GM12865 (cell line): ENCODE measurements at regions not wholly inside any gene's neighbourhood (a gene's known extent, or its start where the extent isn't known, plus 50 kb on each side); places are given as distances from the start of the nearest gene placed in this dataset.
A peak's percentile ranks its signal among the peaks of the same experiment; 100 is the strongest.

ENCODE experiments used
- DNase-seq: peaks from one replicate; pipeline ENCODE4 v3.0.0; 2010; ENCODE audit warnings: low read depth
- H3K4me3 ChIP-seq: 2 replicates; pipeline ENCODE4 v1.5.1; 2011; ENCODE audit warnings: mild to moderate bottlenecking, low read depth, low read length, control low read depth
- TF ChIP-seq, protein P1 (sequence below): IDR thresholded peaks from 2 replicates; pipeline ENCODE4 v1.5.1; 2011; ENCODE audit warnings: low read length, control low read depth, low read depth, inconsistent platforms; ENCODE audit not compliant: insufficient read depth; ENCODE audit errors: missing control alignments

DNA sequence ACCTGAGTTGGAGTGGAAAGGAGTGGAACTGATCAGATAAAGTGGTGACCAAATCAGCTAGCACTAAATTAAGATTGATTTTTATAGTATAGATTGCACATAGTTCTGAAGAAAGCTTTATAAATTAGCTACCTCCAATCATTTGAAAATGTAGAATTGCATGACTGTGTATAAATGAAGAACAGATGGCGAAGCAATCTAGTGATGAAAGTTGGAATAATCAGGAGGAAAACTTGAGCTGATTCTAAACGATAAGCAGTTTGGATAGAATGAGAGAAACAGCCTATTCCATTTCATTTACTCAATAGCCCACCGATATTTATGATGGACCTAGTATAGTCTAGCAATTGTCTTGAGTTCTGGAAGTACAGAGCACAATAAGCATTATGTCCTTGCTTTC lies 661.5 kb downstream of the PLA2G4A start:
- TF ChIP-seq, protein P1, sequence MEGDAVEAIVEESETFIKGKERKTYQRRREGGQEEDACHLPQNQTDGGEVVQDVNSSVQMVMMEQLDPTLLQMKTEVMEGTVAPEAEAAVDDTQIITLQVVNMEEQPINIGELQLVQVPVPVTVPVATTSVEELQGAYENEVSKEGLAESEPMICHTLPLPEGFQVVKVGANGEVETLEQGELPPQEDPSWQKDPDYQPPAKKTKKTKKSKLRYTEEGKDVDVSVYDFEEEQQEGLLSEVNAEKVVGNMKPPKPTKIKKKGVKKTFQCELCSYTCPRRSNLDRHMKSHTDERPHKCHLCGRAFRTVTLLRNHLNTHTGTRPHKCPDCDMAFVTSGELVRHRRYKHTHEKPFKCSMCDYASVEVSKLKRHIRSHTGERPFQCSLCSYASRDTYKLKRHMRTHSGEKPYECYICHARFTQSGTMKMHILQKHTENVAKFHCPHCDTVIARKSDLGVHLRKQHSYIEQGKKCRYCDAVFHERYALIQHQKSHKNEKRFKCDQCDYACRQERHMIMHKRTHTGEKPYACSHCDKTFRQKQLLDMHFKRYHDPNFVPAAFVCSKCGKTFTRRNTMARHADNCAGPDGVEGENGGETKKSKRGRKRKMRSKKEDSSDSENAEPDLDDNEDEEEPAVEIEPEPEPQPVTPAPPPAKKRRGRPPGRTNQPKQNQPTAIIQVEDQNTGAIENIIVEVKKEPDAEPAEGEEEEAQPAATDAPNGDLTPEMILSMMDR: no peak
- no peak for DNase-seq

DNA sequence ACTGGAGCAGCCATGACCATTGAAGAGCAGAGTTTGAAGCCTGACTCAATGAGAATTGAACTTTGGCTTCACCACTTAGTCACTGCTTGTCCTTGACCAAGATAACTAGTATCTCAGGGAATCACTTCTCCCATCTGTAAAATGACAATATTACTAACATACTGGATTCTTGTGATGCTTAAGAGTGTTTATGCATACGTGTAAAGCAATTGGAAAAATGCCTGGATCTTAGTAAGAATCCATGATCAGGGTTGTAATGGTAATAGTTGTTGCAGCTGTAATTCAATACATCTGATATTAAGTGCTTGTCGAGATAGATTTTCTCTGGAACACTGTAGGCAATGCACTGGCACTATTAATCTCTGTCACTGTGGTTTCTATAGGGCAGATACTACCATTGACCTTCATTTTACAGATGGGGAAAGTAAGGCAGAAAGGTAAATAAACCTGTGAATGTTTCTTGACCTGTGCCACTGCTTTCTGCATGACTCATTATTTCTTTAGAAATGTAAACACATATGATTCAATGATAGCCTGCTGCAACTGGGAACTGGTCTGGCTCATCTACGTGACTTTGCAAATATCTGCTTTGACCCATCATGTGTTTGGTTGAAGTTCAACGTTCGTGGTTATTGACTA lies 662.5 kb downstream of the PLA2G4A start:
- H3K4me3 ChIP-seq: no peak overlapping the region
- DNase-seq: no peak
- TF ChIP-seq, protein P1: no peak

More for the DNA sequence above, 661.5 kb downstream of the PLA2G4A start:
- H3K4me3 ChIP-seq: no peak overlapping the region

DNA sequence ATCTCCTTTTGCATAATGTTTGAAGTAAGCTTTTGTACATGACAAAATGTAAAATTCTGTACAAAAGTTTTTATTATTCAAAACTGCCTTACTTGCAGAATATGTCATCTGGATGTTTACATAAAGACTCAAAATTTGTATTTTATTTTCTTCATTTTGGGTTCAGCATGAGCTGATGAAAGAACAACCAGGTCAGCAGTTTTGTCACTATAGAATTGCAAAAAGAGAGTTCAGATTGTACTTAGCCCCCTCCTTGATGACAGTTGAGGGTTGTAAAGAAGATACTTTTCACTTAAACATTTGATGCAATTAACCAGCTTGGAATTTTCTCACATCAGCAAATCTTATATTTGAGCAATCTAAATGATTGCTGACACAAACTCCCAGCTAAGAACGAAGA lies 669.3 kb downstream of the PLA2G4A start:
- DNase-seq: no peak
- TF ChIP-seq, protein P1: no peak
- no peak overlapping the region for H3K4me3 ChIP-seq

DNA sequence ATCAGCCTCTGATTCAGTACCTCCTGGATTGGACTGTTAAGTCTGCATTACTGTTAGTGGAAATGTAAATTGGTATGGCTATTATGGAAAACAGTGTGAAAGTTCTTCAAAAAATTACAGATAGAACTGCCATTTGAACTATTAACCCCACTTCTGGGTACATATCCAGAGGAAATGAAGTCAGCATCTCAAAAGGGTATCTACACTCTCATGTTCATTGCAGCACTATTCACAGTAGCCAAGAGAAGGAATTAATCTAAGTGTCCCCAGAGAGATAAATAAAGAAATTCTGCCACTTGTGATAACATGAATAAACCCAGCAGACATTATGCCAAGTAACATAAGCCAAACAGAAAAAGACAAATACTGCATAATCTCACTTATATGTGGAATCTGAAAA lies 676.0 kb downstream of the PLA2G4A start:
- no peak overlapping the region for H3K4me3 ChIP-seq
- TF ChIP-seq, protein P1: no peak
- DNase-seq: no peak

DNA sequence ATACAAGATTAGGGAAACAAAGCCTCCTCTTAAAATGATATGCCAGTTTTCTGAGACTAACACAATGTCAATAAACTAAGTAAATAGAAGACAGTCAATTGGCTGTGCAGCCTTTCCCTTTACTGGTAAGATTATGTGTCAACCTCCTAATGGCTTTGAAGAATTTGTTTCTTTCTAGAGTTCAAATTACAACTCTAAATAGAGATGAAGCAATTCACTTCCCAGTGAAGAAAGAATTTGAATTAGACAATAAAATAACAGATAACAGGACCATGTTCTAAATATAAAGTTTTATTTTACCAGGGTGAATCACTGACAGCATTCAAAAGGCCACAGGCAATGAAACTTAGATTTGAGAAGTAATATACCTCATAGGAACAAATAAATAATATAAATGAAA lies 680.3 kb downstream of the PLA2G4A start:
- no peak overlapping the region for H3K4me3 ChIP-seq
- DNase-seq: no peak
- TF ChIP-seq, protein P1: no peak

DNA sequence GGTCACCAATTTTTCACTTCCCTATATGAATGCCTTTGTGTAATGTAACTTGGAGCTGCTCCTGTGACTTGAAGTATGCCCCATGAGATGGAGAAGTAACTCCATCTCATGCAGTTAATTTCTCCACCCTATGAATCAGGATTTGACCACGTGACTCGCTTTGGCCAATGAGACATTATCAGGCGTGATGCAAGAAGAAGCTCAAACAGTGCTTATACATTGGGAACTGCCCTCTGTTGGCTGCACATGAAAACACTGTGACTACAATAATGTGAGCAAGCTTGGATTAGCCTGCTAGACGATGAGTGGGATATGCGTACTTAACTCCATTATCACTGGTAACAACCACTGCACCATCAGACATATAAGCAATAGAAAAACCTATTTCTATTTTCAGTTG lies 684.4 kb downstream of the PLA2G4A start:
- TF ChIP-seq, protein P1: no peak
- peak; percentile 2 for DNase-seq
- no peak overlapping the region for H3K4me3 ChIP-seq

DNA sequence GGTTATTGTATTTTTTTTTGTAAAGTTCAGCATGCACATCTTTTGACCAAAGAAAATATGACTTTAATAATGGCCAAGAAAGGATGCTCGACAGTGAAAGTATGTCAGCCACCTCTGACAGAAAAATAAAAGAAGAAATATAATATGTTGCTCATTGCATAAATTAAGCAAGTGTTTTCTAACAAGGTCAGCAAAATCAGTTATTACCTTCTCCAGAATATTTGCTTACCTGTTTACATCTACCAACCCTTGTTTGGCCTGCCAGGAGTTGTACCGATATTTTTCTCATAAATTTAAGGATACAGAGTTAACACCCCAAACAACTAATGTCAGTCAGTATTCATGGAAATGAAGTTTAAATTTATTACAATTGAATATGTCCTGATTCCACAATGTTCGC lies 685.4 kb downstream of the PLA2G4A start:
- no peak overlapping the region for H3K4me3 ChIP-seq
- no peak for DNase-seq
- TF ChIP-seq, protein P1: no peak
